Endodermal cell (in vitro differentiated cells): ENCODE measurements at regions not wholly inside any gene's neighbourhood (a gene's known extent, or its start where the extent isn't known, plus 50 kb on each side); places are given as distances from the start of the nearest gene placed in this dataset.

Experiments
- DNase-seq: peaks from one replicate; pipeline ENCODE4 v3.0.0-alpha.2; 2017
- H3K27ac ChIP-seq: 2 replicates; pipeline ENCODE4 v1.5.1; 2013; ENCODE audit warnings: mild to moderate bottlenecking, low read depth, low read length, moderate library complexity
- H3K27me3 ChIP-seq: 2 replicates; pipeline ENCODE4 v1.6.1; 2013; ENCODE audit warnings: mild to moderate bottlenecking, low read length, moderate library complexity; ENCODE audit not compliant: insufficient read depth, control insufficient read depth, poor library complexity, severe bottlenecking
- H3K36me3 ChIP-seq: 2 replicates; pipeline ENCODE4 v1.7.0; 2013; ENCODE audit warnings: mild to moderate bottlenecking, low read length, moderate library complexity; ENCODE audit not compliant: control insufficient read depth, insufficient read depth
- H3K4me1 ChIP-seq: one replicate; pipeline ENCODE4 v1.7.0; 2013; ENCODE audit warnings: low read length; ENCODE audit not compliant: control insufficient read depth, insufficient read depth
- H3K4me3 ChIP-seq: 2 replicates; pipeline ENCODE4 v1.5.1; 2013; ENCODE audit warnings: mild to moderate bottlenecking, low read length, moderate library complexity
- H3K9ac ChIP-seq: 2 replicates; pipeline ENCODE4 v1.6.1; 2013; ENCODE audit warnings: mild to moderate bottlenecking, low read length, moderate library complexity; ENCODE audit not compliant: poor library complexity, severe bottlenecking; ENCODE audit errors: extremely low read depth
- H3K9me3 ChIP-seq: 2 replicates; pipeline ENCODE4 v1.6.1; 2013; ENCODE audit warnings: mild to moderate bottlenecking, low read length, moderate library complexity; ENCODE audit not compliant: control insufficient read depth
- H3K27ac Mint-ChIP-seq: 2 replicates; pipeline ENCODE4 v1.8.0; 2020; ENCODE audit warnings: mixed read lengths
- H3K27me3 Mint-ChIP-seq: 2 replicates; pipeline ENCODE4 v1.8.0; 2021; ENCODE audit warnings: mild to moderate bottlenecking, mixed read lengths; ENCODE audit not compliant: insufficient read depth
- H3K36me3 Mint-ChIP-seq: 2 replicates; pipeline ENCODE4 v1.8.0; 2020; ENCODE audit warnings: low read depth, mixed read lengths
- H3K4me1 Mint-ChIP-seq: 2 replicates; pipeline ENCODE4 v1.8.0; 2020; ENCODE audit warnings: mixed read lengths
- H3K4me3 Mint-ChIP-seq: 2 replicates; pipeline ENCODE4 v1.8.0; 2020; ENCODE audit warnings: mild to moderate bottlenecking, moderate library complexity, mixed read lengths
- H3K9me3 Mint-ChIP-seq: 2 replicates; pipeline ENCODE4 v1.8.0; 2020; ENCODE audit warnings: mild to moderate bottlenecking, mixed read lengths
- whole genome bisulfite sequencing, 2 experiments: methylation state at CpG; one replicate each; pipeline versions ENCODE4 v1.1.5 to v1.1.7; 2013; ENCODE audit warnings: missing lambda C conversion rate in 2 of 2, mixed read lengths in 1 of 2; ENCODE audit not compliant: insufficient coverage in 1 of 2, insufficient read length in 1 of 2; 5-methylcytosine and 5-hydroxymethylcytosine counted together
- TF ChIP-seq, protein P1 (sequence below): fragments of 200-600 bp; sonication (generic); conservative IDR thresholded peaks from 2 replicates; pipeline ENCODE4 v1.5.0; 2021; ENCODE audit warnings: antibody characterized with exemption, mild to moderate bottlenecking

DNA sequence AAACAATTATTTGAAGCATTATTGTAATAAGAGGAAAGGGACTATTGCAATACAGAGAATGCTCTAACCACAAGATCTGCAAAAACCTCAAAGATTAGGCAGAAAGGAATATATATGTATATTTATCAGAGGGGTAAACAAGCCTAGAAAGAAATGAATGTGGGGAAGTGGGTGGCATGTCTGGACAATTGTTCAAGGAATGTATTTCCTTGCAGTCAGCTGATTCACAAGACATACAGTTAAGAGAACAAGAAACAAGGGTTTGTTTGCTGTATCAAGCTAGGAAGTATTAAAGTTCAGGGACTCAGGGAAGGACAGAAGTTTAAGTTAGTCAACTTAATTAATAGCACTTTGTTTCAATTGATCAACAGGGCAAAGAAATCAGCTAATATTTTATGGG lies 514.7 kb downstream of the CENPC start:
- H3K27ac ChIP-seq: no peak overlapping the region
- no peak overlapping the region for H3K4me3 ChIP-seq
- no peaks in the 10 kb centered on the region for H3K9me3 ChIP-seq

DNA sequence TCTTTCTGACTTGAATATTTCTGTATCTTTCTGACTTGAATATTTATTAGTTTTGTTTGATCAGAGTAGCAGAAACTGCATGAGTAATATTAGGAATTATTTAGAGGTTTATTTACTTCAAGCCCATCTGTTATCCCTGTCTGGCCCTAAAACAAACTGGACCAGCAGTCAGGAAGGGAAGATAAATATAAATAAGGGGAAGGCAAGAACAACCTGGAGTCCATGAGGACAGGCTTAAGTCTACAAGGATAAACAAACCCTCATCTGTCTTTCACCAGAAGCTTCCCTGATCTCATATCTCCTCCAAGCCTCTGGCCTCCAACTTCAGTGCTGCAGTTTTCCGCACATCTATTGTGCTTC lies 524.9 kb downstream of the CENPC start:
- Histone ChIP-seq H3K4me3 (no peak overlapping the region), H3K4me1 (peaks cover 9% of the 10 kb centered on the region), H3K9ac (no peak overlapping the region), H3K27ac (no peak overlapping the region), H3K27me3 (no peaks in the 10 kb centered on the region), H3K9me3 (peaks cover 29% of the 10 kb centered on the region), H3K36me3 (no peaks in the 10 kb centered on the region)
- H3K27ac Mint-ChIP-seq: no peak overlapping the region
- DNase-seq: no peak
- H3K27me3 Mint-ChIP-seq: no peaks in the 10 kb centered on the region
- H3K36me3 Mint-ChIP-seq: peaks cover 2% of the 10 kb centered on the region
- peaks cover 22% of the 10 kb centered on the region for H3K4me1 Mint-ChIP-seq
- H3K4me3 Mint-ChIP-seq: no peak overlapping the region
- TF ChIP-seq, protein P1, sequence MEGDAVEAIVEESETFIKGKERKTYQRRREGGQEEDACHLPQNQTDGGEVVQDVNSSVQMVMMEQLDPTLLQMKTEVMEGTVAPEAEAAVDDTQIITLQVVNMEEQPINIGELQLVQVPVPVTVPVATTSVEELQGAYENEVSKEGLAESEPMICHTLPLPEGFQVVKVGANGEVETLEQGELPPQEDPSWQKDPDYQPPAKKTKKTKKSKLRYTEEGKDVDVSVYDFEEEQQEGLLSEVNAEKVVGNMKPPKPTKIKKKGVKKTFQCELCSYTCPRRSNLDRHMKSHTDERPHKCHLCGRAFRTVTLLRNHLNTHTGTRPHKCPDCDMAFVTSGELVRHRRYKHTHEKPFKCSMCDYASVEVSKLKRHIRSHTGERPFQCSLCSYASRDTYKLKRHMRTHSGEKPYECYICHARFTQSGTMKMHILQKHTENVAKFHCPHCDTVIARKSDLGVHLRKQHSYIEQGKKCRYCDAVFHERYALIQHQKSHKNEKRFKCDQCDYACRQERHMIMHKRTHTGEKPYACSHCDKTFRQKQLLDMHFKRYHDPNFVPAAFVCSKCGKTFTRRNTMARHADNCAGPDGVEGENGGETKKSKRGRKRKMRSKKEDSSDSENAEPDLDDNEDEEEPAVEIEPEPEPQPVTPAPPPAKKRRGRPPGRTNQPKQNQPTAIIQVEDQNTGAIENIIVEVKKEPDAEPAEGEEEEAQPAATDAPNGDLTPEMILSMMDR: no peak
- H3K9me3 Mint-ChIP-seq: peaks cover 13% of the 10 kb centered on the region
- WGBS, 2 experiments: 92 to 100% methylated on average over 1 of the region's 1 CpG

More for the DNA sequence above, 514.7 kb downstream of the CENPC start:
- H3K36me3 ChIP-seq: no peaks in the 10 kb centered on the region
- H3K9ac ChIP-seq: no peak overlapping the region
- H3K27me3 ChIP-seq: no peaks in the 10 kb centered on the region
- Mint-ChIP-seq H3K4me1 (peaks cover 12% of the 10 kb centered on the region), H3K36me3 (no peaks in the 10 kb centered on the region), H3K9me3 (no peaks in the 10 kb centered on the region), H3K27me3 (no peaks in the 10 kb centered on the region), H3K27ac (no peak overlapping the region), H3K4me3 (no peak overlapping the region)
- TF ChIP-seq, protein P1: no peak
- peaks cover 1% of the 10 kb centered on the region for H3K4me1 ChIP-seq
- DNase-seq: no peak

DNA sequence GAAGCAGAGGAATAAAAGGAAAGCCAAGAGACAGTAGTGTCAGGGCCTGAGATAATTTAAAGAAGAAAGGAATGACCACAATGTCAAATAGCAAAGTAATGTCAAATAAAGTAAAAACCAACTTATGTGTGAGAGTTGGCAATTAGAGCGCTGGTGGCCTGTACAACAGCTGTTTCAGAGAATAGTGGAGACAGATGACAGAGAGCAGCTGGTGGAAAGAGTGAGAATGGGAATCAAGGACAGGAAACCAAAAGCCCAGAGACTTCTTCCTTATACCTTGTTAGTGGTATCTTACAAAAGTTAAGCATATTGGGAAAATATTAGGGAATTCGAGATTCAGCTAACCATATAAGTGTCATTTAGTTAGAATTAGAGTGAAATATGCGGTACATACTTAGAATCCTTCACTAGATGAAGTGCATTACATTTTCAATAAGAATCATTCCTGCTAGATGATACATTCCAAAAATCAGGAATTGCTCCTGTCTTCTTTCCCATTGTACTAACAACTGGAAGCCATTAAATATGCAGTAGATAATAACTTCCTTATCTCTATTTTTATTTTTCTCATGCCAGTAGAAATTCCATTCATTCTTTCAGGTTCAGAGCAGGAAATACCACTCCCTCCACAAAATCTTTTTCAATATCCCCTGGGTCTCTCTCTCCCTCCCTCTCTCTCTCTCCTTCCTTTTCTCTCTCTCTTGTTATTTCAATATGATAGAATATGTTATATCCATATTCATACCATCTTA lies 525.4 kb downstream of the CENPC start:
- 98 to 100% methylated on average over 1 to 3 of the region's 3 CpGs for WGBS, 2 experiments
- Mint-ChIP-seq H3K27me3 (no peaks in the 10 kb centered on the region), H3K9me3 (peaks cover 13% of the 10 kb centered on the region), H3K4me1 (peaks cover 19% of the 10 kb centered on the region), H3K27ac (no peak overlapping the region), H3K36me3 (peaks cover 2% of the 10 kb centered on the region), H3K4me3 (no peak overlapping the region)
- no peak overlapping the region for H3K9ac ChIP-seq
- H3K36me3 ChIP-seq: no peaks in the 10 kb centered on the region
- H3K4me3 ChIP-seq: no peak overlapping the region
- H3K4me1 ChIP-seq: peaks cover 3% of the 10 kb centered on the region
- TF ChIP-seq, protein P1: no peak
- no peak for DNase-seq
- H3K9me3 ChIP-seq: peaks cover 32% of the 10 kb centered on the region
- H3K27ac ChIP-seq: no peak overlapping the region
- H3K27me3 ChIP-seq: no peaks in the 10 kb centered on the region
